Omental fat pad (tissue), 3 donors: ENCODE measurements at regions not wholly inside any gene's neighbourhood (a gene's known extent, or its start where the extent isn't known, plus 50 kb on each side); places are given as distances from the start of the nearest gene placed in this dataset.

Experiments used
- ATAC-seq: fragments of 150-250 bp; one replicate; pipeline ENCODE4 v1.9.1; 2016; ENCODE audit warnings: mild to moderate bottlenecking, moderate library complexity; ENCODE audit not compliant: low FRiP score
- DNase-seq: peaks from one replicate; pipeline ENCODE4 v3.0.0-alpha.2; 2019; ENCODE audit warnings: low spot score
- TF ChIP-seq, protein P1 (sequence below), 3 donors: fragments of 450-650 bp; IDR thresholded peaks; one replicate each; pipeline ENCODE4 v1.5.1; 2016 to 2017; ENCODE audit warnings: antibody characterized with exemption in 3 of 3, mild to moderate bottlenecking in 3 of 3, moderate library complexity in 2 of 3

- TF ChIP-seq, protein P1, sequence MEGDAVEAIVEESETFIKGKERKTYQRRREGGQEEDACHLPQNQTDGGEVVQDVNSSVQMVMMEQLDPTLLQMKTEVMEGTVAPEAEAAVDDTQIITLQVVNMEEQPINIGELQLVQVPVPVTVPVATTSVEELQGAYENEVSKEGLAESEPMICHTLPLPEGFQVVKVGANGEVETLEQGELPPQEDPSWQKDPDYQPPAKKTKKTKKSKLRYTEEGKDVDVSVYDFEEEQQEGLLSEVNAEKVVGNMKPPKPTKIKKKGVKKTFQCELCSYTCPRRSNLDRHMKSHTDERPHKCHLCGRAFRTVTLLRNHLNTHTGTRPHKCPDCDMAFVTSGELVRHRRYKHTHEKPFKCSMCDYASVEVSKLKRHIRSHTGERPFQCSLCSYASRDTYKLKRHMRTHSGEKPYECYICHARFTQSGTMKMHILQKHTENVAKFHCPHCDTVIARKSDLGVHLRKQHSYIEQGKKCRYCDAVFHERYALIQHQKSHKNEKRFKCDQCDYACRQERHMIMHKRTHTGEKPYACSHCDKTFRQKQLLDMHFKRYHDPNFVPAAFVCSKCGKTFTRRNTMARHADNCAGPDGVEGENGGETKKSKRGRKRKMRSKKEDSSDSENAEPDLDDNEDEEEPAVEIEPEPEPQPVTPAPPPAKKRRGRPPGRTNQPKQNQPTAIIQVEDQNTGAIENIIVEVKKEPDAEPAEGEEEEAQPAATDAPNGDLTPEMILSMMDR (IDR thresholded peaks at IDR 0.05): no peak
- no peak for ATAC-seq
- DNase-seq: no peak
Observed at GRCh38 chr12:90401185-90401584, 553.8 kb downstream of the CCER1 start.

- TF ChIP-seq, protein P1 (IDR thresholded peaks at IDR 0.05): no peak
- no peak for ATAC-seq
Observed at GRCh38 chr12:90399357-90399756, 555.6 kb downstream of the CCER1 start.

DNA sequence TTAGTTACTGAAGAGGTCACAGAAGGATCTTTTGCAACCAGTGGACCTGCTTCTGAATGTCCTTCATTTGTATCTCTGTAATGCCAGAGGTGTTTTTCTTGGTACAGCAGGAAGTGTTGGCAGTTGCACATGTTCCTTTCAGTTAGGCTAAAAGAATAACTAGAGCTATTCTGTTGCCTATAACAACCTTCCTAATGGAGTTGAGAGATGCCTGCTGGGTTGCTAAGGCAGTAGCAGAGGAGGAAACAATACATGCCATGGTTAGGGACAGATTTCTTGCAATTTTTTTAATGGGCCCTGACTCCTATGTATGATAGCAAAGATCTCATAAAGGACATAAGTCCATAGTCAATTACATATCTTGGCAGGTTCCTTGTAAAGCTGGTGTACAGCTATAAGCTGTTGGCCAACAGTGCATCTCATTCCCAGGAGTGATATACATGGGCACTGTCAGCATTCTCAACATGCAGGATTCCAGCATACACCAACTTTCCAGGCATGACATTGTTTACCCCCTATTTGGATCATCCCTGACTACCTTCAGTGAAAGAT, 556.6 kb downstream of the CCER1 start:
- DNase-seq (no peak), ATAC-seq (no peak)
- TF ChIP-seq, protein P1 (IDR thresholded peaks at IDR 0.05): no peak

More at GRCh38 chr12:90399357-90399756, 555.6 kb downstream of the CCER1 start:
- DNase-seq: no peak

DNA sequence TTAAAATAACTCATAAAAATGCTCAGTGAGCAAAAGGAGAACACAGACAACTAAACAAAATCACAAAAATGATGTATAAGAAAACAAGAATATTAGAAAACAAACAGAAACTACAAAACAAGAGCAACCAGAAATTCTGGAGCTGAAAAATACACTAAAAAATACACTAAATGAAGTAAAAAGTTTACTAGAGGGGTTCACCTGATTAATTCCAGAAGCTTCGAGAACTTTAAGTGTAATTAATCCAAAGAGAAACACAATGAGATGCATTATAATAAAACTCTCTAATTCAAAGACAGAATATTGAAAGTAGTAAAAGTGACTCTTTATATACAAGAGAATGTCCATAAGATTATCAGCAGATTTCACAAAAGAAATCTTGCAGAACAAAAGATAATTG, 558.4 kb downstream of the CCER1 start:
- ATAC-seq (no peak), DNase-seq (no peak)
- TF ChIP-seq, protein P1 (IDR thresholded peaks at IDR 0.05): no peak

GRCh38 chr12:90393652-90394051, 561.3 kb downstream of the CCER1 start:
- TF ChIP-seq, protein P1 (IDR thresholded peaks at IDR 0.05): no peak
- DNase-seq (no peak), ATAC-seq (no peak)

DNA sequence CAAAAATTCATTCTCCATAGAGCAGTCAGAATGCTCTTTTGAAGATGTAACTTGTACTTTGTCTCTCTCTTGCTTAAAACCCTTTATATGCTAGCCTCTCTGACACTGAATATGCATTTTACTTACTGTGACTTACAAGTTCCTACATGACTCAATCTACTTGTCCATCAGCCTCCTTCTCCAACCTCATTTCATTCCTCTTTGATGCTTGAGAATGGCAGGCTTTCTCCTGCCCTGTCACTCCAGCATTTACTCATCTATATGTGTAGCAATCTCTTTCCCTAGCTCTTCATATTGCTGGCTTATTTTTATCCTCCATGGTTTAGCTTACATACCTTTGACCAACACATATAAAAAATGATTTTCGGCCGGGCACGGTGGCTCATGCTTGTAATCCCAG, 561.9 kb downstream of the CCER1 start:
- no peak for DNase-seq
- TF ChIP-seq, protein P1 (IDR thresholded peaks at IDR 0.05): no peak
- no peak for ATAC-seq

DNA sequence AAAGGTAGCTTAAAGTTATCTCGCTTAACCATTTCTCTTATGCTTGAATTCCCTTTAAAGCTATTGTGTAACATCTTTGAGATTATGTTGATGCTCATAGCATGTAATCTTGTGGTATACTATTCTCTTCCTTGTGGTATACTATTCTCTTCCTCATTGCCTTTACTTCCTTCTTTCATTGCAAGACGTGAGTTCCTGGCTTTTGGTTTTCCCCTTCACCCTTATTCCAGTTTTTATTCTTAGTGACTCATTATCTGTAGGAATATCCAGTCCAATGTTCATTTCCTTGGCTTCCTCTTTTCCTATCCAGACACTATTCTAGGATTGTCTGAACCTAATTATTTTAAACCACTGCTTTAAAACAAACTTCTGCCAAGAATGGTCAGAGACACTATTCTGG, 564.0 kb downstream of the CCER1 start:
- DNase-seq: no peak
- TF ChIP-seq, protein P1 (IDR thresholded peaks at IDR 0.05): no peak
- ATAC-seq: no peak
